ENCODE measurements at regions not wholly inside any gene's neighbourhood (a gene's known extent, or its start where the extent isn't known, plus 50 kb on each side); places are given as distances from the start of the nearest gene placed in this dataset.

DNA sequence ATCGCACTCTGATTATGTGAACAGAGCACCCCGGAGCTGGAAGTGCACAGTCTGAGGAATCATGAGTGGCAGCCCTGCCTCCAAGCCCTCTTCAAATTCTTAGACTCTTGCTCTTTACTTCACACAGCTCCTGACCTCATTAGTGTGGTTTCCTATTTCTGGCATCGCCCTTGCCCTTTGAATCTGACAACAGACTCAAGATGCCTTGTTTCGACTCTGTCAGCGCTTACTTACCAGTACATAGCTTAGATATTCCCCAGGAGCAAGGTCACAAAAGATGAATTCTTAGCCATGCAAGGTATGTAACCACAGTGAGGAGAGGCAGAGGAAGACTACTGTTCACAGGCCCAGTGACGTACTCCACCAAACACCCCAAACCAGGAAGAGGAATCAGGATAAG is 167.2 kb downstream of the KDR start:
- Histone ChIP-seq H3K23me2 (ENCODE audit: insufficient read length, low read depth, low read length, poor library complexity, severe bottlenecking) (no peaks in the 10 kb centered on the region), H3T11ph (ENCODE audit: low read length) (no peak overlapping the region), H3K27me3 (ENCODE audit: insufficient read depth, low read length) (no peaks in the 10 kb centered on the region; the same call in 1 of the 2 replicates), H2AFZ (ENCODE audit: low read length) (no peak overlapping the region), H3K23ac (ENCODE audit: insufficient read length, low read depth, low read length) (no peak overlapping the region), H4K20me1 (ENCODE audit: control insufficient read depth, insufficient read depth, insufficient read length) (no peaks in the 10 kb centered on the region), H4K5ac (ENCODE audit: insufficient read length, low read depth, low read length) (no peak overlapping the region), H3K18ac (ENCODE audit: insufficient read length, low read depth, low read length) (no peak overlapping the region), H2BK12ac (ENCODE audit: insufficient read length, low read depth, low read length) (no peak overlapping the region), H2BK15ac (ENCODE audit: low read depth, low read length) (no peak overlapping the region), H4K91ac (ENCODE audit: insufficient read length, low read depth, low read length) (no peak overlapping the region), H4K8ac (replicated peaks; ENCODE audit: insufficient read length, low read depth, low read length) (no peak overlapping the region), H3K4me2 (ENCODE audit: insufficient read depth, insufficient read length, low read length) (no peak overlapping the region), H3K56ac (ENCODE audit: insufficient read length, low read depth, low read length) (no peak overlapping the region), H3K79me2 (ENCODE audit: insufficient read depth, low read length) (no peaks in the 10 kb centered on the region), H3K79me1 (ENCODE audit: insufficient read depth, low read depth, low read length, poor library complexity, severe bottlenecking) (no peaks in the 10 kb centered on the region), H3K9me3 (ENCODE audit: control insufficient read depth, low read depth, low read length) (no peaks in the 10 kb centered on the region), H3K9ac (ENCODE audit: extremely low read depth, insufficient read length, low read length) (no peak overlapping the region), H2BK120ac (ENCODE audit: low read depth, low read length, poor library complexity, severe bottlenecking) (no peak overlapping the region), H3K4ac (ENCODE audit: low read depth, low read length) (no peak overlapping the region), H3K27ac (ENCODE audit: insufficient read length, low read depth, low read length) (no peak overlapping the region), H2AK5ac (ENCODE audit: insufficient read length, low read length) (no peak overlapping the region), H2BK20ac (ENCODE audit: low read depth, low read length, poor library complexity, severe bottlenecking) (no peak overlapping the region), H3K4me1 (ENCODE audit: insufficient read depth, low read length) (no peaks in the 10 kb centered on the region), H2BK5ac (ENCODE audit: insufficient read length, low read length) (no peak overlapping the region), H3K14ac (ENCODE audit: insufficient read depth, low read length) (no peak overlapping the region)
- H3K27me3 Mint-ChIP-seq (ENCODE audit: low read depth): no peaks in the 10 kb centered on the region; the same call in 1 of the 2 replicates
- H3K4me3 Mint-ChIP-seq: no peak overlapping the region
- no peaks in the 10 kb centered on the region for H3K36me3 Mint-ChIP-seq (ENCODE audit: insufficient read depth in 1 of 3, low read depth in 3 of 3)
- no peak overlapping the region for H3K27ac Mint-ChIP-seq
- TF ChIP-seq, protein P1, sequence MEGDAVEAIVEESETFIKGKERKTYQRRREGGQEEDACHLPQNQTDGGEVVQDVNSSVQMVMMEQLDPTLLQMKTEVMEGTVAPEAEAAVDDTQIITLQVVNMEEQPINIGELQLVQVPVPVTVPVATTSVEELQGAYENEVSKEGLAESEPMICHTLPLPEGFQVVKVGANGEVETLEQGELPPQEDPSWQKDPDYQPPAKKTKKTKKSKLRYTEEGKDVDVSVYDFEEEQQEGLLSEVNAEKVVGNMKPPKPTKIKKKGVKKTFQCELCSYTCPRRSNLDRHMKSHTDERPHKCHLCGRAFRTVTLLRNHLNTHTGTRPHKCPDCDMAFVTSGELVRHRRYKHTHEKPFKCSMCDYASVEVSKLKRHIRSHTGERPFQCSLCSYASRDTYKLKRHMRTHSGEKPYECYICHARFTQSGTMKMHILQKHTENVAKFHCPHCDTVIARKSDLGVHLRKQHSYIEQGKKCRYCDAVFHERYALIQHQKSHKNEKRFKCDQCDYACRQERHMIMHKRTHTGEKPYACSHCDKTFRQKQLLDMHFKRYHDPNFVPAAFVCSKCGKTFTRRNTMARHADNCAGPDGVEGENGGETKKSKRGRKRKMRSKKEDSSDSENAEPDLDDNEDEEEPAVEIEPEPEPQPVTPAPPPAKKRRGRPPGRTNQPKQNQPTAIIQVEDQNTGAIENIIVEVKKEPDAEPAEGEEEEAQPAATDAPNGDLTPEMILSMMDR (conservative IDR thresholded peaks at IDR 0.05): no peak
- H3K4me1 Mint-ChIP-seq: no peaks in the 10 kb centered on the region
- no peak for DNase-seq
- WGBS (ENCODE audit: extremely low coverage, insufficient read length, low lambda C conversion rate): no CpG with 5 or more reads among the region's 6 CpGs
- H3K9me3 Mint-ChIP-seq: no peaks in the 10 kb centered on the region
